Coronary artery (tissue), 2 donors: ENCODE measurements at regions not wholly inside any gene's neighbourhood (a gene's known extent, or its start where the extent isn't known, plus 50 kb on each side); places are given as distances from the start of the nearest gene placed in this dataset.

Source experiments
- DNase-seq: peaks from one replicate; pipeline ENCODE4 v3.0.0-alpha.2; 2017; ENCODE audit warnings: low spot score
- H3K27ac ChIP-seq, 2 donors: fragments of 200-600 bp; sonication (generic); one replicate each; pipeline ENCODE4 v1.5.1; 2016 to 2019
- H3K4me3 ChIP-seq: fragments of 200-600 bp; sonication (generic); 2 replicates; pipeline ENCODE4 v1.5.1; 2016; ENCODE audit warnings: mild to moderate bottlenecking, moderate library complexity
- TF ChIP-seq, protein P1 (sequence below): fragments of 200-600 bp; sonication (generic); IDR thresholded peaks from one replicate; pipeline ENCODE4 v1.5.1; 2019; ENCODE audit warnings: antibody characterized with exemption

GRCh38 chr2:120613742-120614571, 121.7 kb upstream of the GLI2 start:
- no peak for DNase-seq
- Histone ChIP-seq H3K4me3 (no peak overlapping the region), H3K27ac (peak overlapping the region in 1 of 2 donors; percentile 66)
- TF ChIP-seq, protein P1, sequence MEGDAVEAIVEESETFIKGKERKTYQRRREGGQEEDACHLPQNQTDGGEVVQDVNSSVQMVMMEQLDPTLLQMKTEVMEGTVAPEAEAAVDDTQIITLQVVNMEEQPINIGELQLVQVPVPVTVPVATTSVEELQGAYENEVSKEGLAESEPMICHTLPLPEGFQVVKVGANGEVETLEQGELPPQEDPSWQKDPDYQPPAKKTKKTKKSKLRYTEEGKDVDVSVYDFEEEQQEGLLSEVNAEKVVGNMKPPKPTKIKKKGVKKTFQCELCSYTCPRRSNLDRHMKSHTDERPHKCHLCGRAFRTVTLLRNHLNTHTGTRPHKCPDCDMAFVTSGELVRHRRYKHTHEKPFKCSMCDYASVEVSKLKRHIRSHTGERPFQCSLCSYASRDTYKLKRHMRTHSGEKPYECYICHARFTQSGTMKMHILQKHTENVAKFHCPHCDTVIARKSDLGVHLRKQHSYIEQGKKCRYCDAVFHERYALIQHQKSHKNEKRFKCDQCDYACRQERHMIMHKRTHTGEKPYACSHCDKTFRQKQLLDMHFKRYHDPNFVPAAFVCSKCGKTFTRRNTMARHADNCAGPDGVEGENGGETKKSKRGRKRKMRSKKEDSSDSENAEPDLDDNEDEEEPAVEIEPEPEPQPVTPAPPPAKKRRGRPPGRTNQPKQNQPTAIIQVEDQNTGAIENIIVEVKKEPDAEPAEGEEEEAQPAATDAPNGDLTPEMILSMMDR = no peak

DNA sequence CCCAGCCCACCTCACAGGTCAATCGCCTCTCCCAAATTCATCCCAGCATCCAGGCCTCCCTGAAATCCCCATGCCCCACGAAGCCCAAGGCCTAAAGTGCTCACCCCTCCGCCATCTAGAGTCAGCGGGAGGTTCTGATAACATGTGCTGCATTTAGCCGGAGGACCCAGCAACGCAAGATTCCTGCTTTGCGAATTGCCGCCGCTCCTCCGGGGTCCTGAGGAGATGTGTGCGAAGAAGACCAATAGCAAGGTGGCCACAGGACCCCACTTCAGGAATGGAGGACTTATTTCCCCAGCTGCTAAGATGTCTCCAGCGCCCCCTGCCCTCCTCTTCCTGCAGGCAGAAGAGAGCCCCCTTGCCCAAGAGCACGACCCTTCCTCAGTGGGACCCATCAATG, 120.8 kb upstream of the GLI2 start:
- TF ChIP-seq, protein P1 = no peak
- no peak for DNase-seq
- no peak overlapping the region for H3K4me3 ChIP-seq
- H3K27ac ChIP-seq = peak overlapping the region in 1 of 2 donors; percentile 66

GRCh38 chr2:120616261-120616660, 119.4 kb upstream of the GLI2 start:
- no peak for DNase-seq
- H3K27ac ChIP-seq = no peak overlapping the region
- TF ChIP-seq, protein P1 = no peak
- H3K4me3 ChIP-seq = no peak overlapping the region

DNA sequence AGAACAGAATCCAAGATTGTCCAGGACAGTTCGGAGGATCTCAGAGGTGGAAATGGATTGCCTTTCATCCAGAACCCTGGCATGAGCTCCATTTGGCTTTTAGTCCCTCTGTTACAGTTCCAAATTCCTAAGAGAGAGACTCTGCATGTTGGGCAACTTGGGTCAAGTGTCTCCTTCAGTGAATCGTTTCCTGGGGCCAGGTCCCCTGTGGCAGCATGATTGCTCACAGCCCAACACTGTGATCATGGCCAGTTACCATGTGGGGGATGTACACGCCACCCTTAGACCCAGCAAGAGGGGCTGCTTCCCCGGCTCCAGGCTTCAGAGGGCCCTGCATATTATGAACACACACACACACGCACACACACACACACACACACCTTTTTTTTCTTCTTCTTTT, 118.6 kb upstream of the GLI2 start:
- H3K27ac ChIP-seq = no peak overlapping the region
- DNase-seq = no peak
- TF ChIP-seq, protein P1 = no peak

GRCh38 chr2:120618830-120619229, 116.8 kb upstream of the GLI2 start:
- TF ChIP-seq, protein P1 = no peak
- H3K27ac ChIP-seq = no peak overlapping the region
- H3K4me3 ChIP-seq = no peak overlapping the region
- no peak for DNase-seq

More for the DNA sequence above, 118.6 kb upstream of the GLI2 start:
- H3K4me3 ChIP-seq = no peak overlapping the region

GRCh38 chr2:120619579-120619978, 116.1 kb upstream of the GLI2 start:
- no peak overlapping the region for H3K4me3 ChIP-seq
- no peak overlapping the region for H3K27ac ChIP-seq
- TF ChIP-seq, protein P1 = no peak
- no peak for DNase-seq
